Suppressor macrophage (primary cell): ENCODE measurements at regions not wholly inside any gene's neighbourhood (a gene's known extent, or its start where the extent isn't known, plus 50 kb on each side); places are given as distances from the start of the nearest gene placed in this dataset.
"Not testable (repeated sequence)": the region's sequence is repeated elsewhere in the genome, so short reads cannot be mapped to it uniquely, and the experiment has no call there.

ENCODE experiments used
- DNase-seq, 4 experiments: peaks; one replicate each; pipeline ENCODE4 v3.0.0-alpha.2; 2020 to 2022

DNA sequence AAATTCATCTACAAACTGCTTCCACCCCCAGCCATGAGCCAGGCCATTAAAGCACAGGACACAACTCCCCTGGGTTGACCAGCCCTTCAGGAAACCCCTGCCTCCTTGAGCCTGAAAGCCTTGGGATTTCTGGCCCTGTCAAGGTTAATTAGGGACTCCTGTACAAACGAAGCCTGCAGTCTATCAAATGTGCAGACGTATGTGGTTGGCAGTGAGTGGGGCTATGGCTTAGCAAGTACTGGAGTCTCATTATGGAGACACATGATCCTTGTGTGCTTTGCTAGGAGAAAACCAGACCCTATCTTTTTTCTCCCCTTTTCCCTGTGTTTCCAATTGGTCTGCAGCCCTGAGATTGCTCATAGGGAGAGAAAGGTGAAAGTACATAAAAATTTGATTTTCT lies 588.3 kb upstream of the USP24 start:
- no peak for DNase-seq

GRCh38 chr1:55801481-55801880 lies 586.3 kb upstream of the USP24 start:
- no peak for DNase-seq

GRCh38 chr1:55800503-55800902 lies 585.3 kb upstream of the USP24 start:
- DNase-seq: no peak

DNA sequence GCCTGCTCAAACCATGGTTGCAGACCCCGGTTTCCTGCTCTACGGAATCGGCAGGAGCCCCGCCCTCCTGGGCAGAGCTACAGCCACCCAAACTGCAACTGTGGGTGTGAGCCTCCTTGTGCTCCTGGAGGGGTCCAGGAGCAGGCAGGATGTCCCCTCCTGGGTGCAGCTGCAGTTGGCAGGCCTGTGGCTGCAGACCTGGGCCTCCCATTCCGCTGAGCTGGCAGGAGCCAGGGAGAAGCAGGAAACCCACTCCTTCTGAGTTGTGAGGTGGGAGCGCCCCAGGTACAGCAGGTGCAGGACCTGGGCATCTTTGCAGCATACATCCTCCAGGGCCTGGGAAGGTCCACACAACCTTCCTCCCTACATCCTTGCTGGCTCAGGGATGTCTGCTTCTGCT lies 578.7 kb upstream of the USP24 start:
- no peak for DNase-seq

GRCh38 chr1:55792870-55793269 lies 577.7 kb upstream of the USP24 start:
- no peak for DNase-seq

DNA sequence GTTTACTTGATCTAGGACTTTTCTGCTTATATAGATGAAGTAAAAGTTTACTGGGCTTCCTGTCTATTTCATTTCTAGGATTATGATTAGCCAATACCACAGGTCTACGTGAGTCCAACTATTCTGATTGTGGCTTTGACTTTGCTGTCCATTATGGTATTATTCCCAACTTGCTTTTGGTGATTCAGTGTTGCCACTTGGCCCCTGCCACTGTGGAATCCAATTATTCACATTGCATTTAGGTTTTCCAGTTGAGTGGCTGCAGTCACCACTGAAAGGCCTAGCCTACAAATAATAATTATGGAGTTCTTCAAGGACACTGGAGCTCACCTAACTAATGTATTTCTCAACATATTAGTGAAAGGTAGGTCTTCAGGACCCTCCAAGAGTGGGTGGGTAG lies 574.3 kb upstream of the USP24 start:
- DNase-seq: no peak

DNA sequence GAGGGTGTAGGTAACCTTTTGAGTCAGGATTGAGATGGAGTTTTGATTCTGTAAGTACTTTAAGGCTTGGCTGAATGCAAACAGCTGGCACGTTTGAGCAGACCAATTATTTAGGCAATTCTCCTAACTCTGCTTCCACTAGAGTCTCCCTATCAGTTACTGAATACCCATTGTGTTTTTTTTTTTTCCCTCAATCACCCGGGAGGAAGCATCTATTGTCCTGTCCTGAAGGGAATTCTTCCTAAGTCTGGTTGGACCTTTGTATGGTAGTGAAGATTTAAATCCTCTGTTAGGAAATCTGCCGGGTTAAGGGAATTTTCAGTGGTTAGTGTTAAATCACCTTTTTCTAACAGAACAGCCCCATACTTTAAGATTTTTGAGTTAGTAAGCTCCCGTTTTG lies 571.2 kb upstream of the USP24 start:
- DNase-seq: no peak

- DNase-seq: not testable (repeated sequence)
These were observed 569.8 kb upstream of the USP24 start for GRCh38 chr1:55784941-55785450.

DNA sequence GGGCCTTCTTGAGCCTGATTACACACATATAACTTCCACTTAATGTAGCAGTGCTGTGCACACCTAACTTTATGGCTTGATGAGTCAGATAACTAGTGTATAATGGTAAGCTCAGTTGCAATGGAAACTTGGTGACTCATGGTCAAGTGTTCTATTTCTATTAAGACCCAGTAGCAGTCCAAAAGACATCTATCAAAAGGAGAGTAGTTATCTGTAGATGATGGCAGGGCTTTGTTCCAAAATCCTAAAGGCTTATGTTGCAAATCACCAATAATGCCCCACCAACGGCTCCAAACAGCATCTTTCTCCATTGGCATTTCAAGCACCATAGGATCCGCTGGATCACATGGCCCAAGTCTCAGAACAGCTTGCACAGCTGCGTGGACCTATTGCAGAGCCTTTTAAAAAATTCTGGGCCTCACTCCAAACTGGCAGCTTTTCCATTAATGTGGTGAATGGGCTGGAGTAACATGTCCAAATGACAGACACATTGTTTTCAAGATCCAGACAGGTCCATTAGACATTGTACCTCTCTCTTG lies 566.8 kb upstream of the USP24 start:
- DNase-seq: no peak

GRCh38 chr1:55781003-55781402 lies 565.8 kb upstream of the USP24 start:
- DNase-seq: no peak

GRCh38 chr1:55777545-55777944 lies 562.4 kb upstream of the USP24 start:
- no peak for DNase-seq

GRCh38 chr1:55775007-55775406 lies 559.8 kb upstream of the USP24 start:
- DNase-seq: no peak

DNA sequence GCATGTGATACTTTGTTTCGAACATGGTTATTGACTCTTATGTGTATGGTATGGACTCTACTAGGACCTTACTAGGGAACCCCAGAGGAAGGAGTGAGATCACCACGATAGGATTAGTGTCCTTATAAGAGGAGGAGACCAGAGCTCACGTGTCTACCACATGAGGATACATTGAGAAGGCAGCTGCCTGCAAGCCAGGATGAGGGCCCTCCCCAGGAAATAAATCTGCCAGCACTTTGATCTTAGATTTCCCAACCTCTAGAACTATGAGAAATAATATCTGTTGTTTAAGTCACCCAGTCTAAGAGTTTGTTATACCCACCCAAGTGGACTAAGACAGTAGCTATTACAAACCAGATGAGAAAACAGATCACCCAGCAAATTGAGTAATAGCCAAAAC lies 559.3 kb upstream of the USP24 start:
- DNase-seq: no peak

GRCh38 chr1:55773211-55773940 lies 558.2 kb upstream of the USP24 start:
- DNase-seq: no peak

GRCh38 chr1:55768327-55768952 lies 553.3 kb upstream of the USP24 start:
- DNase-seq: no peak

DNA sequence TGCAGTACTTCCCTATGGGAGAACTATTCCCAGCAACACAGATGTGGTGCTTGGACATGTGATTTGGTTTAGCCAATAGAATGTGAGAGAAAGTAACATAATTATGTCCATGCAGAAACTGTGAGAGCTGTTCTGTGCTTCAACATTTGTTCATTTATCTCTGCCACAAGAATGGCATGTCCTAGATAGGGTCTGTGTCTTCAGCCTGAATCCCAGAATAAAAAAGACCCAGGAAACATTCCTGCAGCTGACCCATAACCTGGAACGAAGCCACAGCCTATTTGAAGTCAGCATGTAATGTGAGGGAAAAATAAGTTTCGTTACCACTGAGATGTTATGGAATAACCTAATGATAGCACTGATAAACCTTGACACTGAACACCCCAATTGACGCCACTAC lies 552.0 kb upstream of the USP24 start:
- DNase-seq: no peak

DNA sequence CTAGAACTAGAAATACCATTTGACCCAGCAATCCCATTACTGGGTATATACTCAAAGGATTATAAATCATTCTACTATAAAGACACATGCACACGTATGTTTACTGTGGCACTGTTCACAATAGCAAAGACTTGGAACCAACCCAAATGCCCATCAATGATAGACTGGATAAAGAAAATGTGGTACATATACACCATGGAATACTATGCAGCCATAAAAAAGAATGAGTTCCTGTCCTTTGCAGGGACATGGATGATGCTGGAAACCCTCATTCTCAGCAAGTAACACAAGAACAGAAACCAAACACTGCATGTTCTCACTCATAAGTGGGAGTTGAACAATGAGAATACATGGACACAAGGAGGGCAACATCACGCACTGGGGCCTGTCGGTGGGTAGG lies 550.3 kb upstream of the USP24 start:
- not testable (repeated sequence) for DNase-seq

DNA sequence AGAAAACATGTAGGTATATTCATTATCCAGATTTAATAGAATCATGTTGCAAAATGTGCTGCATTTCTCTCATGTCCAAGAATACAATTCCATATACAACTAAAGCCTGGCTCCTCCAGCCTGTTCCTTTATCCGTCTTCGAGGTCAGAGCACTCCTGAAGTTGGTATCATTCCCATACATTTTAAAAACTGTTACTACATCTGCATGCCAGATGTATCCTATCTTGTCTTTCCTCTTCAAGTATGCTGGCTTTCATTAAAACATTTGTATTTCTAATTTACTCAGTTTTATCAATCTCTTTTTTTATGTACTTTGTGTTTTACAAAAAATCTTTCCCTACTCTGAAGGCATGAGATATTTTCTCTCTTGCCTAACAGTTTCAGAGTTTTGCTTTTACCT lies 536.6 kb upstream of the USP24 start:
- no peak for DNase-seq

DNA sequence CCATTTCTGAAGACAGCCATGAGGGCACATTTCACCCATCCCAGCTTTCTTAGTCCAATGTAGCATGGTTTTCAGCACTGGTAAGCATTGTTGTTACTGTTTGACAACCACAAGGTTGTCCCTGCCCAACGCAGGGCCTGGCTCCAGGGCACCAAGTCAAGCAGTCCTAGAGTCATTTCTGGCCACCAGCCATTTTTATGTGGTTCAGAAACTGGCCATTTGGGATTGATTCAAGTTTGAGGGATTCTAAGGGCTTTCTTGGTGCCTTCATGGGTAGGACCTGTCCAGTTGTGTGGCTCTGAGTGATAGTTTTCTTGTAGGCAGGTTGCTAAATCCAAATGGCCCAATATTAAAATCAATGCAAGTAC lies 535.4 kb upstream of the USP24 start:
- DNase-seq: no peak

- DNase-seq: no peak
These were observed 534.9 kb upstream of the USP24 start for GRCh38 chr1:55749975-55750627.

DNA sequence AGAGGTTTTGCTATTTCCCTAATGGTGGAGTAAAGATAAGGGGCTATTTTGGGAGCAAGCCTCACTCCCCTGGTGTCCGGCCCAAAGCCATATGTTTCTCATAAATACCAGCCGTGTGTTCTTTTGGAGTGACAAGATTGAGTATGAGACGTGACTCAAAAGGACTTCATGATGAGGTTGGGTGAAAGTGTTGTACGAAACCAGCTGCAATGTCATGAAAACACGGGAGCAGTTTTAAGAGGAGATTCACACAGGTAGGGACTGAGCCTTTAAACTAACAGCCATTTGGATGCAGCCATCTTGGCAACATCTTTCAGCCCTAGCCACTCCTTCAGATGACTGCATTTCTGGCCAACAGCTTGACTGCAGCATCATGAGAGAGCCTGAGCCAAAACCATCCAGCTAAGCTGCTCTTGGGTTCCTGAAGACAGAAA lies 532.3 kb upstream of the USP24 start:
- no peak for DNase-seq

GRCh38 chr1:55746710-55747109 lies 531.5 kb upstream of the USP24 start:
- no peak for DNase-seq

GRCh38 chr1:55741516-55741915 lies 526.4 kb upstream of the USP24 start:
- no peak for DNase-seq

DNA sequence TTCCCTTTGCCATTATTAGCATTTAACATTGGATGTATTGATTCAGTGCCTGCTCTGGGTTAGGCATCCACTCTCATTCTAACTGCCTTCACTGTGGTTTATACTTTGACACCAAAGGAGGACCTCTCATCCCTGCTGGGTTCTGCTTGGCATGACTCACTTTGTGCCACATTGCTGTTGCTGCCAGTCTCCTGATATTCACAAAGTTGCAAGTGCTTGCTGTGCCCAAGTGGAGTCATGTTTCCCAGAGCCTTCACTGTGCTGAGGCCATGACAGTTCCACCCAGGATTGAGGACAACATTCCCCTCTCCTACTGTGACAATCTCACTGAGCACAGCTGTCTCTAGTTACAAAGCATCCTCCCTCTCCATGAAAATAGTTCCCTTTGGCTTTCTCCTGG lies 519.9 kb upstream of the USP24 start:
- DNase-seq: no peak
